ENCODE measurements at regions not wholly inside any gene's neighbourhood (a gene's known extent, or its start where the extent isn't known, plus 50 kb on each side); places are given as distances from the start of the nearest gene placed in this dataset.

- TF ChIP-seq CTCF (conservative IDR thresholded peaks at IDR 0.05) (no peak), ZFX (IDR thresholded peaks at IDR 0.05) (no peak)
Measured at GRCh38 chr11:122028036-122028435, 88.0 kb downstream of the BLID start.

Measured in C4-2B (cell line).